Right lobe of liver (tissue), 6 donors: ENCODE measurements at regions not wholly inside any gene's neighbourhood (a gene's known extent, or its start where the extent isn't known, plus 50 kb on each side); places are given as distances from the start of the nearest gene placed in this dataset.

ENCODE experiments used
- ATAC-seq, 4 donors: fragments of 200-7000 bp; cut with Tn5 transposase; one replicate each; pipeline ENCODE4 v1.9.1; 2020; ENCODE audit warnings: mild to moderate bottlenecking in 4 of 4, moderate library complexity in 4 of 4
- DNase-seq, 3 donors: peaks; one replicate each; pipeline ENCODE4 v3.0.0-alpha.2; 2020
- H3K27ac ChIP-seq, 3 donors: fragments of 200-600 bp; one replicate each; pipeline ENCODE4 v1.8.0; 2022
- H3K27me3 ChIP-seq, 2 donors: fragments of 200-600 bp; one replicate each; pipeline ENCODE4 v1.8.0; 2022
- H3K36me3 ChIP-seq, 4 donors: fragments of 200-600 bp; sonication (generic) in 1 of 4; one replicate each; pipeline versions ENCODE4 v1.5.1 to v1.8.0; 2017 to 2022; ENCODE audit warnings: control low read depth in 1 of 4
- H3K4me1 ChIP-seq, 4 donors: fragments of 200-600 bp; sonication (generic) in 1 of 4; one replicate each; pipeline versions ENCODE4 v1.5.1 to v1.8.0; 2017 to 2022; ENCODE audit warnings: control low read depth in 1 of 4
- H3K4me3 ChIP-seq, 3 donors: fragments of 200-600 bp; one replicate each; pipeline ENCODE4 v1.8.0; 2022
- H3K9me3 ChIP-seq, 4 donors: fragments of 200-600 bp; sonication (generic) in 1 of 4; one replicate each; pipeline versions ENCODE4 v1.5.1 to v1.8.0; 2017 to 2022; ENCODE audit warnings: control low read depth in 1 of 4
- CTCF ChIP-seq, 4 donors: fragments of 200-600 bp in 3 of 4; fragments of 450-650 bp in 1 of 4; IDR thresholded peaks; one replicate each; pipeline versions ENCODE4 v1.5.1 to v1.8.0; 2016 to 2022; ENCODE audit warnings: antibody characterized with exemption in 4 of 4, mild to moderate bottlenecking in 2 of 4
- POLR2A ChIP-seq: fragments of 450-650 bp; IDR thresholded peaks from one replicate; pipeline ENCODE4 v1.6.1; 2017; ENCODE audit warnings: antibody characterized with exemption, mild to moderate bottlenecking
- WGBS: methylation state at CpG from one replicate; pipeline ENCODE4 v1.1.6; 2018; ENCODE audit warnings: low coverage, low lambda C conversion rate; ENCODE audit not compliant: insufficient coverage; ENCODE audit errors: missing lambda C conversion rate; 5-methylcytosine and 5-hydroxymethylcytosine counted together
- intact Hi-C, 2 donors: fragments of 100-400 bp; cut with DNase I; formaldehyde crosslinking; loops; one replicate each; pipeline versions ENCODE4 v1.11.2 to v1.14.1; 2022
- donor health status: DM: no; HTN: yes; CAD: no.
- donor health status: DM: no; HTN: no; CAD: no.
- donor health status: DM: no; HTN: no; CAD: no.
- donor health status: DM: no; HTN: yes; CAD: no.
- donor health status: DM: no; HTN: yes; CAD: no.

DNA sequence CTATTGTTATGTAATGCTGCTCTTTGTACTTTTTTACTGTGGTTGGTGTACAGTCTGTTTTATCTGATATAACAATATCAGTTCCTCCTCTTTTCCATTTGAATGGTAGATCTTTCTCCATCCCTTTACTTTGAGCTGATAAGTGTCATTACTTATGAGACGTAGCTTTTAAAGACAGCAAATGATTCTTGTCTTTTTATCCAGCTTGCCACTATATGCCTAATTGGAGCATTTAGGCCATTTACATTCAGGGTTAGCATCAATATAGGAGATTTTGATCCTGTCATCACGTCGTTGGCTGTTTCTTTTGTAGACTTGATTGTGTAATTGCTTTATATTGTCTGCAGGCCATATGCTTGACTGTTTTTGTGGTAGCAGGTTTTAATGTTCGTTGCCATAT, 894.2 kb upstream of the ATXN8OS start:
- TF ChIP-seq CTCF (IDR thresholded peaks at IDR 0.05), result no peak
- no peak for TF ChIP-seq POLR2A
- Histone ChIP-seq H3K4me1 (no peaks in the 10 kb centered on the region), H3K9me3 (no peaks in the 10 kb centered on the region), H3K36me3 (no peaks in the 10 kb centered on the region), H3K4me3 (no peak overlapping the region), H3K27ac (no peak overlapping the region), H3K27me3 (no peaks in the 10 kb centered on the region)
- intact Hi-C loops, result no loop called here
- WGBS, result 20% methylated on average over 4 of the region's 4 CpGs
- ATAC-seq (no peak), DNase-seq (no peak)

GRCh38 chr13:69204620-69205019, 903.0 kb upstream of the ATXN8OS start:
- TF ChIP-seq CTCF (IDR thresholded peaks at IDR 0.05) (no peak), POLR2A (no peak)
- Histone ChIP-seq H3K27me3 (no peaks in the 10 kb centered on the region), H3K9me3 (no peaks in the 10 kb centered on the region), H3K36me3 (no peaks in the 10 kb centered on the region), H3K27ac (no peak overlapping the region), H3K4me3 (no peak overlapping the region), H3K4me1 (no peaks in the 10 kb centered on the region)
- no peak for DNase-seq
- WGBS, result 25% methylated on average over 2 of the region's 2 CpGs
- intact Hi-C loops, result no loop called here
- ATAC-seq, result no peak

DNA sequence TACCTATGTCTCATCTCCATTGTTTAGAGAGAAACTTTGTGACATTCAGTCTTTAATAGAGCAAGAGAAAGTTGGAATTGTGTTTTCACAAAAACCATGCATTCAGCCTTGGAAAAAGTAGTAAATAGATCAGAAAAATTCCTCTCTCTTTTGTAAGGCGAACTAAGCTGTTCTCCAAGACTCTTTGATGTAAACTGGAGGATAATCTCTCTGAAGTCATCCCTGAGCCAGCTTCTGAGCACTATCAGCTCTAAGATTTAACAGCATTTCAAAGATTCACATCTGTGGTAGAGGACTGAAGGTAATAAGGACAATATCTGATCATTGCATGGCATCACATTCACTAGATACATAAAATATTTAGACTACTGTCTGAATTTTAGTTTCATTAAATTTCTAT, 904.6 kb upstream of the ATXN8OS start:
- Histone ChIP-seq H3K27me3 (no peaks in the 10 kb centered on the region), H3K9me3 (no peaks in the 10 kb centered on the region), H3K36me3 (no peaks in the 10 kb centered on the region), H3K4me1 (no peaks in the 10 kb centered on the region), H3K27ac (no peak overlapping the region), H3K4me3 (no peak overlapping the region)
- TF ChIP-seq POLR2A (no peak), CTCF (IDR thresholded peaks at IDR 0.05) (no peak)
- no peak for ATAC-seq
- 40% methylated on average over 1 of the region's 1 CpG for WGBS
- no peak for DNase-seq
- intact Hi-C loops, result no loop called here

- 18% methylated on average over 5 of the region's 5 CpGs for WGBS
- intact Hi-C loops, result no loop called here
- no peaks in the 10 kb centered on the region for H3K36me3 ChIP-seq
- no peak for DNase-seq
- no peak for ATAC-seq
- no peaks in the 10 kb centered on the region for H3K4me1 ChIP-seq
- no peak overlapping the region for H3K4me3 ChIP-seq
- no peaks in the 10 kb centered on the region for H3K27me3 ChIP-seq
- TF ChIP-seq CTCF (IDR thresholded peaks at IDR 0.05) (no peak), POLR2A (no peak)
- no peak overlapping the region for H3K27ac ChIP-seq
- no peaks in the 10 kb centered on the region for H3K9me3 ChIP-seq
These were observed 908.0 kb upstream of the ATXN8OS start for GRCh38 chr13:69199664-69200063.

- Histone ChIP-seq H3K4me3 (no peak overlapping the region), H3K36me3 (no peaks in the 10 kb centered on the region), H3K27me3 (no peaks in the 10 kb centered on the region), H3K9me3 (no peaks in the 10 kb centered on the region), H3K27ac (no peak overlapping the region), H3K4me1 (no peaks in the 10 kb centered on the region)
- WGBS, result 35% methylated on average over 2 of the region's 2 CpGs
- ATAC-seq (no peak), DNase-seq (no peak)
- intact Hi-C loops, result no loop called here
- TF ChIP-seq CTCF (IDR thresholded peaks at IDR 0.05) (no peak), POLR2A (no peak)
These were observed 908.9 kb upstream of the ATXN8OS start for GRCh38 chr13:69198706-69199105.
